ENCODE measurements at regions not wholly inside any gene's neighbourhood (a gene's known extent, or its start where the extent isn't known, plus 50 kb on each side); places are given as distances from the start of the nearest gene placed in this dataset.

GRCh38 chr21:31399591-31399990 is 55.5 kb upstream of the TIAM1 start:
- H3K4me3 ChIP-seq = no peak overlapping the region
- no peaks in the 10 kb centered on the region for H3K36me3 ChIP-seq (ENCODE audit: control insufficient read depth in 4 of 4, insufficient read depth in 4 of 4, low read length in 4 of 4)
- H3K27me3 ChIP-seq (ENCODE audit: control insufficient read depth in 3 of 3, insufficient read depth in 3 of 3, low read length in 2 of 3) = no peaks in the 10 kb centered on the region
- 95 to 97% methylated on average over 2 of the region's 2 CpGs for WGBS, 2 donors
- ATAC-seq (ENCODE audit: insufficient read depth, low FRiP score) (no peak), DNase-seq (peak in 2 of 3 donors; percentile 51 to 65)
- no peaks in the 10 kb centered on the region for H3K9me3 ChIP-seq (ENCODE audit: control insufficient read depth in 4 of 4, insufficient read depth in 3 of 4, low read length in 3 of 4)
- H3K27ac ChIP-seq (ENCODE audit: low read depth in 1 of 2, low read length in 1 of 2) = no peak overlapping the region
- peaks cover 0 to 55% (median 18%) of the 10 kb centered on the region in 5 donors for H3K4me1 ChIP-seq (ENCODE audit: control insufficient read depth in 5 of 5, insufficient read depth in 5 of 5, low read length in 5 of 5)
- no peak overlapping the region for H3K9ac ChIP-seq (ENCODE audit: insufficient read depth in 1 of 2, low read length in 2 of 2)
- no peak for TF ChIP-seq CTCF (IDR thresholded peaks at IDR 0.05; ENCODE audit: control extremely low read depth, extremely low read depth)

GRCh38 chr21:31398574-31398973 is 54.5 kb upstream of the TIAM1 start:
- H3K9ac ChIP-seq (ENCODE audit: insufficient read depth in 1 of 2, low read length in 2 of 2) = no peak overlapping the region
- peaks cover 0 to 48% (median 13%) of the 10 kb centered on the region in 5 donors for H3K4me1 ChIP-seq (ENCODE audit: control insufficient read depth in 5 of 5, insufficient read depth in 5 of 5, low read length in 5 of 5)
- ATAC-seq (ENCODE audit: insufficient read depth, low FRiP score) (no peak), DNase-seq (no peak)
- no peaks in the 10 kb centered on the region for H3K36me3 ChIP-seq (ENCODE audit: control insufficient read depth in 4 of 4, insufficient read depth in 4 of 4, low read length in 4 of 4)
- no peak for TF ChIP-seq CTCF (IDR thresholded peaks at IDR 0.05; ENCODE audit: control extremely low read depth, extremely low read depth)
- no peak overlapping the region for H3K27ac ChIP-seq (ENCODE audit: low read depth in 1 of 2, low read length in 1 of 2)
- 65 to 77% methylated on average over 5 of the region's 5 CpGs for WGBS, 2 donors
- no peak overlapping the region for H3K4me3 ChIP-seq
- no peaks in the 10 kb centered on the region for H3K27me3 ChIP-seq (ENCODE audit: control insufficient read depth in 3 of 3, insufficient read depth in 3 of 3, low read length in 2 of 3)
- no peaks in the 10 kb centered on the region for H3K9me3 ChIP-seq (ENCODE audit: control insufficient read depth in 4 of 4, insufficient read depth in 3 of 4, low read length in 3 of 4)

GRCh38 chr21:31397939-31398338 is 53.9 kb upstream of the TIAM1 start:
- peaks cover 0 to 48% (median 12%) of the 10 kb centered on the region in 5 donors for H3K4me1 ChIP-seq (ENCODE audit: control insufficient read depth in 5 of 5, insufficient read depth in 5 of 5, low read length in 5 of 5)
- no peak overlapping the region for H3K4me3 ChIP-seq
- no peaks in the 10 kb centered on the region for H3K36me3 ChIP-seq (ENCODE audit: control insufficient read depth in 4 of 4, insufficient read depth in 4 of 4, low read length in 4 of 4)
- peak in 1 of 3 donors; percentile 33 for DNase-seq
- ATAC-seq (ENCODE audit: insufficient read depth, low FRiP score) = no peak
- no peak overlapping the region for H3K27ac ChIP-seq (ENCODE audit: low read depth in 1 of 2, low read length in 1 of 2)
- no peaks in the 10 kb centered on the region for H3K9me3 ChIP-seq (ENCODE audit: control insufficient read depth in 4 of 4, insufficient read depth in 3 of 4, low read length in 3 of 4)
- WGBS, 2 donors = 19 to 37% methylated on average over 1 of the region's 1 CpG
- no peak for TF ChIP-seq CTCF (IDR thresholded peaks at IDR 0.05; ENCODE audit: control extremely low read depth, extremely low read depth)
- H3K27me3 ChIP-seq (ENCODE audit: control insufficient read depth in 3 of 3, insufficient read depth in 3 of 3, low read length in 2 of 3) = no peaks in the 10 kb centered on the region
- H3K9ac ChIP-seq (ENCODE audit: insufficient read depth in 1 of 2, low read length in 2 of 2) = peak overlapping the region in 1 of 2 donors; percentile 42

GRCh38 chr21:31397515-31397926 is 53.5 kb upstream of the TIAM1 start:
- peak overlapping the region in 1 of 2 donors; percentile 42 for H3K9ac ChIP-seq (ENCODE audit: insufficient read depth in 1 of 2, low read length in 2 of 2)
- whole genome bisulfite sequencing, 2 donors = 21 to 22% methylated on average over 5 of the region's 5 CpGs
- no peak for TF ChIP-seq CTCF (IDR thresholded peaks at IDR 0.05; ENCODE audit: control extremely low read depth, extremely low read depth)
- DNase-seq = peak; percentile 75 to 88 (median 86)
- no peaks in the 10 kb centered on the region for H3K9me3 ChIP-seq (ENCODE audit: control insufficient read depth in 4 of 4, insufficient read depth in 3 of 4, low read length in 3 of 4)
- H3K4me3 ChIP-seq = no peak overlapping the region
- H3K4me1 ChIP-seq (ENCODE audit: control insufficient read depth in 5 of 5, insufficient read depth in 5 of 5, low read length in 5 of 5) = peaks cover 0 to 48% (median 12%) of the 10 kb centered on the region in 5 donors
- H3K27ac ChIP-seq (ENCODE audit: low read depth in 1 of 2, low read length in 1 of 2) = no peak overlapping the region
- no peak for ATAC-seq (ENCODE audit: insufficient read depth, low FRiP score)
- H3K36me3 ChIP-seq (ENCODE audit: control insufficient read depth in 4 of 4, insufficient read depth in 4 of 4, low read length in 4 of 4) = no peaks in the 10 kb centered on the region
- no peaks in the 10 kb centered on the region for H3K27me3 ChIP-seq (ENCODE audit: control insufficient read depth in 3 of 3, insufficient read depth in 3 of 3, low read length in 2 of 3)

Measured in lung (tissue), 11 donors.